HG02970 (cell line): ENCODE measurements at regions not wholly inside any gene's neighbourhood (a gene's known extent, or its start where the extent isn't known, plus 50 kb on each side); places are given as distances from the start of the nearest gene placed in this dataset.
"Not testable (repeated sequence)": the region's sequence is repeated elsewhere in the genome, so short reads cannot be mapped to it uniquely, and the experiment has no call there.

Experiments
- ATAC-seq: cut with Tn5 transposase; IDR thresholded peaks from one replicate; pipeline ENCODE4 v1.9.1; 2021; ENCODE audit warnings: mild to moderate bottlenecking, moderate library complexity, moderate number of reproducible peaks; ENCODE audit not compliant: unreplicated experiment, low FRiP score

- no peak for ATAC-seq
Observed at GRCh38 chr4:132809298-132810032, 339.6 kb upstream of the PCDH10 start.

DNA sequence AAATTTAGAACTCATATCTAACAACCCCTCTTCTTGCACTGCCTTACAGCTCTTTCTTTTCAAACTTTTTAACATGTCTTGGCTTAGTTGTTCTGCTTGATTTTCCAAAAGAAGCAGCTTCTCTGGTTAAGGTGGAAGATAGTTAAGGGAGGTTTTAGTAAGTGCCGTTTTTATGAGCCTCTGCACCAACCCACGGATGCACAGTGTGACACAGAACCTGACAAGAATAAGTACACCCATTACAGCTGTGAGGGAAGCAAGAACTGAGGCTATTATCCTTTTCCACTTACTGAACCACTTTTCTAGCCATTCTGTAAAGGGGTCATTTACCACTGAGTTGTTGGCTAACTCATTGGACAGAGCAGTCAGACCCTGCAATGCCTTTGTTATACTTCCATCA, 336.0 kb upstream of the PCDH10 start:
- not testable (repeated sequence) for ATAC-seq

GRCh38 chr4:132818091-132818490, 331.0 kb upstream of the PCDH10 start:
- no peak for ATAC-seq

DNA sequence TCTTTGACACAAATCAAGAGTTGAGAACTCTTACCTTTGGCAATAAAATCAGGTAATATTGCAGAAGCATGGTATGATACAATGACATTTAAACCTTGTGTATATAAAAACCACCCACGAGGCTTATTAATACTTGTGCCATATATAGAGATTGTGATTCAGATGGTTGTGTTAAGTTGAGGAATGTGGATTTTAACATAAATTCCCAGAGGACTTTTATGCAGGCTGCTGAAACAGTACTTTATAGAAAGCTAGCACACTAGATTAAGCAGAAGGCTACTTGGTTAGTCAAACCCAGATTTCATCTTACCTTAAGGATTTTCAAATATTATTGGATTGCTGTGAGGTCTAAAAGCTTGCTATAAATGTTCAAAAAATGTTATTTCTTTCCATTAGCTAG, 325.7 kb upstream of the PCDH10 start:
- ATAC-seq, result no peak

DNA sequence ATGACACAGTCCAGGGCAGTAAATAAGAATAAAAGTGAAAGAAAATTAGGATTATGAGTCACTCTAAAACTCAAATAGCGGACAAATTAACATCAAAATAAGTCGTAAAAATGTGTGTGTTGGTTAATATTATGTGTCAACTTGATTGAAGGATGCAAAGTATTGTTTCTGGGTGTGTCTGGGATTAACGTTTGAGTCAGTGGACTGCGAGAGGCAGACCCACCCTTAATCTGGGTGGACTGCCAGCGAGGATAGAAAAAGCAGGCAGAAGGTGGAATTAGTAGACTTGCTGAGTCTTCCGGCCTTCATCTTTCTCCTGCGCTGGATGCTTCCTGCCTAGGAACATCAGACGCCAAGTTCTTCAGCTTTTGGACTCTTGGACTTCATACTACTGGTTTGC, 324.3 kb upstream of the PCDH10 start:
- ATAC-seq, result no peak

- peak; percentile 88 for ATAC-seq
Observed at GRCh38 chr4:132827522-132827921, 321.6 kb upstream of the PCDH10 start.

DNA sequence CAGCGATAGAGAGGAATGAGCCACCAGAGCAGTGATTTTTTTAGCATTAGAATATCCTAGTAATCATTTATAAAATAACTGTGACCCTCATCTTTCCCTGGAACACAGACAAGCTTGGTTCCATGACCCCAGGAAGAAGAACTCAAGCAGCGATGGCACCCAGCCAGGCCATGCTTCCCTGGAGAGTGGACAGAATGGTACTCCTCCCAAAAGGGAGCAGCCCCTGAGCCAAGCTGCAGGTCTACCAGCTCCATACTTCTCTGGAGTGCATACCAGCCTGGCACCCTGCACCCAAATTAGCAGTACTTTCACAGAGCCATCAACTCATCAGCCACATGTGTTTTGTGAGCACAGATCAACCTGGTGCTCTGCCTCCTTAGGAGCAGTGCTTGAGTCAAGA, 310.9 kb upstream of the PCDH10 start:
- ATAC-seq, result no peak

DNA sequence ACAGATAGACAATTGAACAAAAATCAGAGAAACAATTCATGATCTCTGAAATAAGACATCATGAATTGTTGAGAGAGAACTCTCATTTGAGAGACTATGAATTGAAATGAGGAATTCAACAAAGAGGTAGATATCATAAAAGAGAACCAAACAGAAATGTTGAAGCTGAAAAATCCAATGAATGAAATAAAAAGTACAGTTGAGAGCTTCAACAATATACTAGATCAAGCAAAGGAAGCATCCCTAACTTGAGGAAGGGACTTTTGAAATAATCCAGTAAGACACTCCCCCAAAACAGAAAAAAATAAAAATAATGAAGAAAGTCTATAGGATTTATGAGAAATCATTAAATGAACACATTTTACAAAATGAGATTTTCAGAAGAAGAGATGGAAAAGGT, 310.0 kb upstream of the PCDH10 start:
- ATAC-seq, result no peak

DNA sequence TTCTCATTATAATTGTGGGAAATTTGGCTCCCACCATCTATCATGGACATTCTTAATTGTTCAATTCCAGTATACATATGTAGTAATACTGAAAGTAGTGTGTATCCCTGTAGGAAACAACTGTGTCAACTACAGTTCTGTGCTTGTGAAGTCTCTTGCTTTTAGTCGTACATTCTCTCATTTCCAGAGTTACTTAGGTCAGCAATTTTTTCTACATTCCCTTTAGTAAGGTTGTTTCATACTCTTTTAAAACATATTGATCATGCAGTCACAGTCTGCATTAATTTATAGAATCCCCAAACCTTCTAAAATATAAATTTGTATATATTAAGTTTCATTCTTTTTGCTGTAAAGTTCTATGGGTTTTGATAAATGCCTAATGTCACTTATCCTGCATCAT, 289.2 kb upstream of the PCDH10 start:
- no peak for ATAC-seq

GRCh38 chr4:132860976-132861375, 288.1 kb upstream of the PCDH10 start:
- ATAC-seq, result no peak

DNA sequence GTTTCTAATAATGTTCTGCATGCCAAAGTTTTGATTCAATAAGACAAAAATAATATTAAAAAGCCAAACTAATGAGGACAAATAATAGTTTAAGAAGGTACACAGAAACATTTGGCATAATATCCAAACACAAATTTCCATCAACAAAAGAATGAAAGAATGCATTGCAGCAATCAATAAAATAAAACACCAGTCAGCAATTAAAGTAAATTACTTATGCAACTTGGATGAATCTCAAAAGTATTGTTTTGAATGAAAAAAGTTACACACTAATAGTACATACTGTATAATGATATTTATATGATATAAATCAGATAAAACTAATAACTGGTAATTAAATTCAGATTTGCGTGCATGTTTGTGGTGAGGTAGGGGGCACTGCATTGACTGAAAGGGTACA, 285.5 kb upstream of the PCDH10 start:
- no peak for ATAC-seq

- no peak for ATAC-seq
Observed at GRCh38 chr4:132865458-132865857, 283.6 kb upstream of the PCDH10 start.

DNA sequence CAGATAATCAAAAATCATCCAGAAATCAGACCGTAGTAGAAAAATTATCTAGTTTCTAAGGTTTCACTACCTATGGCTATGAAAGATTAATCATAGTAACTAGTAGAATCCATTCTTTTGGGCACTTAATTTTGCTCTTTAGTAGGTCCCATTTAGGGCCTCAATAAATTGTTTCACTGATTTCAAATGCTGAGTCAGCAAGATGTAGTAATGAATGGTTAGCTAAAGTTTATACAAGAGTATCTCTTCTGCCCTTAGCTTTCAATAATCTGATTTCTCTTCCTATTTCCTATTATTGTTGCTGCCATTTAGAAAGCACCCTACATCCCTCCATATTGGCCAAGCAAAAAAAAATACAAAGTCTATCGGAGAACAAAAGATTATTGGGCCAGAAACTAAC, 283.2 kb upstream of the PCDH10 start:
- ATAC-seq, result no peak

DNA sequence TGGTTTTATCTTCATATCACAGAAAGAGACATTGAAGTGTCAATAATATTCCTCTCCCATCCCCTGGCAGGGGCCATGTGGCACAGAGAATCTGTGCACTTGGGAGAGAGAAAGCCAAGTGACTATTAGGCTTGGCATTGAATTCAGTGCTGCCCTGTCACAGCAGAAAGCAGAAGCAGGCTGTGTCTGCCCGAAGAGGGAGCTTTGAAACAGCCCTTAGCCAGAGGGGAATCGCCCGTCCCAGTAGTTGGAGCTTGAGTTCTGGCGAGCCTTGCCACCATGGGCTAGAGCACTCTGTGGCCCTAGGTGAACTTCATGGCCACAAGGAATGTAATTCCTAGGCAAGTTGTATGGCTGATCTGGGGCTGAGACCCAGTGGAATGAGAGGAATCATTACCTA, 282.5 kb upstream of the PCDH10 start:
- no peak for ATAC-seq

GRCh38 chr4:132893787-132894186, 255.3 kb upstream of the PCDH10 start:
- no peak for ATAC-seq

DNA sequence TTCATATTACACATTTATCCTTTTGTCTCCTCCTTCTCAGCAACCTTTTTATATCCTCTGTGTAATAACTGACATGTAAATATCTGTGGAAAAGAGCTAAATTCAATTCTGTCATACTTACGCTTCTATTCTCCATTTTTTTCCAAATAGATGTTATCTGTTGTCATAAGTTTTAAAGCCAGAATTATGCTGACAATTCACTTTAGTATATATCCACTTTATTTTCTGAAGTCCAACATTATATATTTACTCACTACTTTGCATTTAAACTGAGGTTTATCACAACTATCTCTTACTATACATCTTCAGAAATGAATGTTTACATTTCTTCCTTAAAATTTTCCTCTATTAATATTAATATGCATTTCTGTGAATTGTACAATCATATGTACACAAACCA, 247.9 kb upstream of the PCDH10 start:
- ATAC-seq, result no peak

- ATAC-seq, result no peak
Observed at GRCh38 chr4:132910229-132910748, 238.8 kb upstream of the PCDH10 start.

DNA sequence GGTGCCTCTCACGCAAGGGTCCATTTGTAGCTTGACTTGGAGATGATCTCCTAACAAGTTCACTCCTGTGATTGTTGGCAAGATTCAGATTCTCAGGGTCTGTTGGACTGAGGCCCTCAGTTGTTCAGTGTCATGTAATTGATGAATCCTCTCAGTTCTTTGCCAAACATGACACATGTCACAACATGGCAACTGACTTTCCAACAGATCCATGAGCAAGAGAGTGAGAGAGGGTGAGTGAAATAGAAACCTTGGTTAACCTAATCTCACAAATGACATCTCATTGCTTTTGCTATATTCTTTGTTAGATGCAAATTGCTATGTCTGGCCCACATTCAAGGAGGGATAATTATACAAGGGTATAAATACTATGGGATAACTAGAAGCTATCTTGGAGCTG, 231.0 kb upstream of the PCDH10 start:
- ATAC-seq, result no peak

DNA sequence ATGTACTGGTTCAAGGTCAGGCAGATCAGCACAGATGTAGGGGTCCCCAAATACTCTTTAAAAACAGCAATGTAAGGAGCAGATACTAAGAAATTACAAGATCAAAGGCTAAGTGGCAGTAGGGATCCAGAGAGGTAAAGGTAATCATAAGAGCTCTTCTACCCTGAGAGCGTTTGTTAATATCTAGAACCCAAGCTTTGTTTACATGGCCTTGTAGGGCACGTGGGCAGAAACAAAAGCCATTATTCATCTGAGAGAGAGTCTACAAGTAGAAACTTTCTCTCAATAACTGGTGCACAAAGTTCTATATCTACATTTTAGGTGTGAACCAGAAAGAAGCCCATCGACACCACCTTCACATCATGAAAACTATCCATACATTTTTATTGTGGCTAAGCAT, 225.6 kb upstream of the PCDH10 start:
- no peak for ATAC-seq

GRCh38 chr4:132934911-132935310, 214.2 kb upstream of the PCDH10 start:
- no peak for ATAC-seq

GRCh38 chr4:132955146-132955545, 193.9 kb upstream of the PCDH10 start:
- no peak for ATAC-seq

DNA sequence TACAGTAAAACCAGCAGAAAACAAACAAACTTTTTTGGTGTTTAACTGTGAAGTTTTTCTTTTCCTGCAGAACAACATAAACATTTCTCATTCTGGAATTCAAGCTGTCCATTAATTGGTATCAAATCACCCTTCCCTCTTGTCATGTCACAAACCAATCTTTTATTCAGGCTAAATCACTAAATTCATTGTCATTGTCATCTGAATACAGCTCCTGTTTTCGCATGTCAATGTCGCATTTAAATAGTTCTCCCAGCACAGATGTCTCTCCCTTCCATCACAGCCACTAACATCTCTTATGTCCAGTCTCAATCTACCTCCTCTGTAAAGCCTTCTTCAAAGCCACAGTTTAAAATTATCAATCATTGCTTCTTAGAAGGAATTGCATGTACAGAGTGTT, 192.1 kb upstream of the PCDH10 start:
- ATAC-seq, result no peak
